NK-92 (cell line): ENCODE measurements at regions not wholly inside any gene's neighbourhood (a gene's known extent, or its start where the extent isn't known, plus 50 kb on each side); places are given as distances from the start of the nearest gene placed in this dataset.
"Not testable (repeated sequence)": the region's sequence is repeated elsewhere in the genome, so short reads cannot be mapped to it uniquely, and the experiment has no call there.

Source experiments
- DNase-seq: peaks from one replicate; lab custom pipeline; 2025; ENCODE audit not compliant: unreplicated experiment; lab: John Stamatoyannopoulos, UW

DNA sequence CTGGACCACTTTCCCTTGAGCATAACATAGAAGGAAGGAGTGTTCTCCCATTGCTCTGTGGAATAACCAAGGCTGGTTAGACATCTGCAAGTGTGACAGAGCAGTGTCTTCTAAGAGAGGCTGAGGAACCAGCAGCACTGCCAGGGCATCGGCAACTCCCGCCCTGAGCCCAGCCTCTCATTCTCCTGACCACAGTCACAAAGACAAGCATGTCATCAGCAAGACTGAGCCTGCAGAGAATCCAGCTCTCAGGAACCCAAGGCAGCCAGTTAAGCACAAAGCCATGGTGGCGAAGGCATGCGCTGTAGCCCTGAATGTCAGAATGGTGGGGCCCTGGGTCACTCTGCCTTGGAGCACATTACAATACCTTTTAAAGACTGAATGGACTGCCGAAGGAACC lies 253.9 kb downstream of the AGTPBP1 start:
- no peak for DNase-seq

DNA sequence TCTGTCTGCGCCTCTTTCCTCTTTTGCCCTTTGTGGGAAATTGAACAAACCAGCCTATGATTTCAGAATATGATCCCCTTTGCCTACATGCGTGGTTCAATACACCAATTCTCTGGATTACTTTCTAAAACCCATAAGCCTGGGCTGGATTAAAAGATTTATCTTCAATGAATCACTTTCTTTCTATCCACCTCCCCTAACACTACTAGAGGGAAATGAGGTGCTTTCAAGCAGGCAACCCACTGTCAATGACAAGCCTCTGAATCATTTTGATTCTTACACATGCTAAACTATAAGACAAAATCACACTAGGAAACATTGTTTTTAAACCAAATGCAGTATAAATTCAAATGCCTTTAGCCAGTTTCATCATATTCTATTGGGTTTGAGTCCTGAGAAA lies 257.5 kb downstream of the AGTPBP1 start:
- no peak for DNase-seq

DNA sequence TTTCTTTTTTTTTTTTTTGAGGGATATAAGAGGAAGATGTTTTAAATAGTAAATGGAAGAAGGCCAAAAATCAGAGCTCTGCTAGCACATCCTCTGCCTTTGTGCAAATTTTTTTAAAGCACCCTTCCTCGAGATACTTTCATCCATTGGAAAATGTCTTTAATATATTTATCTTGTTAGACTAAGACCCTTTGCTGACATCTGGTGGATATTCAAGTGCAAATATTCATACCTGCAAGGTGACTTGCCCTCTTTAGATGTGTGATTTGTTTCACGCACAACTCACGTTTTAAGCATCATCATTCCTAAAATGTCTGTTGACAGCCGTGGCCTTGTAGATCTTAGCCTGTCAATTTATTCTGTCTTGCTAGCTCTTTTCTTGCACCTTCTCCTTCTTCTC lies 258.5 kb downstream of the AGTPBP1 start:
- DNase-seq, result no peak

DNA sequence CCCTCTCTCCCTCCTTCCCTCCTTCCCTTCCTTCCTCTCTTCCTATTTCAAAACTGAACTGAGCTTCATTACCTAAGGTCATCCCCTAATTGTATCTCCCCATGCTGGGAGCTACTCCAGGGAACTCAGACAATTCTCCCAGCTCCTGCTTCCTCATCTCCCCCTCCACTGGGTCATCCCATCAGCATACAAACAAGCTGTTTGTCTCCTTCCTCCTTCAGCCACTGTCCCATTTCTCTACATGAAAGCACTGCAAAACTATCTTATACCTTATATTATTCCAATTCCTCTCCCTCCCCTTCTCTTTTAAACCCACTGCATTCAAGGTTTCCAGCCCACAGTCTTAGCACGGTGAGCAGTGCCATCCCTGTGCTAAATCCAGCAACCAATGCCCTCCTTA lies 262.4 kb downstream of the AGTPBP1 start:
- DNase-seq, result no peak

DNA sequence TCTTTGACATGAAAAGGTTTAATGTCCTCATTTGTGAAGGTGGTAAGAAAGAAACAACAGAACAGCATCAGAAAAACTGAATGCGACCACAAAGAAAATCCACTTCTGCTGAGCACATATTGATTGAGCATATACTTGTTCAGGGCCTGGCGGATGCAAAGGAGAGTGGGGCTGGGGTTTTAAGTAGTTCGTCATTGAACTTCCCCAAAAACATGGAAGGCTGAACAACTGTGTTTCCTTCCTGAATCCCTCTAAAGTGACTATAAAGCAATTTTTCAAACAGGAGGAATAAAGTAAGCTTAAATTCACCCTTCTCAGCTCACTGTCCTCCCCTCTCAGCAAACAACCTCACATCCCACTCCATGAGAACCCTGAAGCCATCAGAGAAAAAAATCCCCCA lies 262.9 kb downstream of the AGTPBP1 start:
- no peak for DNase-seq

DNA sequence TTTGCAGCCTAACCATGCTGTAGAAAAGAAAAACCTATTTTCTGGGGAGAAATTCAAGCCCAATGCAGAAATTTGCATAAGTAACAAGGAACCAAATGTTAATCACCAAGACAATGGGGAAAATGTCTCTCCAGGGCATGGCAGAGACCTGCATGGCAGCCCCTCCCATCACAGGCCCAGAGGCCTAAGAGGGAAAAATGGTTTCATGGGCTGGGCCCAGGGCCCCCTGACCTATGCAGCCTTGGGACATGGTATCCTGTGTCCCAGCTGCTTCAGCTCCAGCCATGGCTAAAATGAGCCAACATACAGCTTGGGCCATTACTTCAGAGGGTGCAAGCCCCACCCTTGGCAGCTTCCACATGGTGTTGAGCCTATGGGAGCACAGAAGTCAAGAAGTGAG lies 266.9 kb downstream of the AGTPBP1 start:
- not testable (repeated sequence) for DNase-seq

DNA sequence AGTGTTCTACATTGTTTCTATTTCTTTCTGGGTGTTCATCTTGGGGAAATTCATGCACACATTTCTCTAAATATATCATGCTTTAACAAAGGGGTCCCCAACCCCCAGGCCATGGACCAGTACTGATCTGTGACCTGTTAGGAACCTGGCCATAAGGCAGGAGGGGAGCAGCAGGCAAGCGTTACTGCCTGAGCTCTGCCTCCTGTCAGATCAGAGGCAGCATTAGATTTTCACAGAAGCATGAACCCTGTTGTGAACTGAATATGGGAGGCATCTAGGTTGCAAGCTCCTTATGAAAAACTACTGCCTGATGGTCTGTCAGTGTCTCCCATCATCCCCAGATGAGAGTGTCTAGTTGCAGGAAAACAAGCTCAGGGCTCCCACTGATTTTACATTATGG lies 270.0 kb downstream of the AGTPBP1 start:
- DNase-seq, result no peak

DNA sequence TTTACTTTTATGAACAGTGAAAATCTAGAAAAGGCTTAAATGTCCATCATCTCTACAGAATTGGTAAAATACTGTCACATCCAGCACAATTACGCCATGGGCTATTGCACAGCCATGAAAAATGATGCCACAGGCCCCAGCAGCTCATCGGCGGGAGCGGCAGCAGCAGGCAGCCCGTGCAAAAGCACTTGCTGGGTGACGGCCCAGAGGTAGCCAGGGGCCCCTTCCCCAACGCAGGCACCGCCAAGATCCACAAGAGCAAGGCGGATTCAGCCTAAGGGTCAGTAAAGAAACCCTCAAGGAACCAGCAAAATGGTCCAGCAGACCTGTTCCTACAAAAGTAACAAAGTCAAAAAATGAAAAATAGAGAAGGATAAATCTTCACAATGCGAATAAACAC lies 272.7 kb downstream of the AGTPBP1 start:
- no peak for DNase-seq

DNA sequence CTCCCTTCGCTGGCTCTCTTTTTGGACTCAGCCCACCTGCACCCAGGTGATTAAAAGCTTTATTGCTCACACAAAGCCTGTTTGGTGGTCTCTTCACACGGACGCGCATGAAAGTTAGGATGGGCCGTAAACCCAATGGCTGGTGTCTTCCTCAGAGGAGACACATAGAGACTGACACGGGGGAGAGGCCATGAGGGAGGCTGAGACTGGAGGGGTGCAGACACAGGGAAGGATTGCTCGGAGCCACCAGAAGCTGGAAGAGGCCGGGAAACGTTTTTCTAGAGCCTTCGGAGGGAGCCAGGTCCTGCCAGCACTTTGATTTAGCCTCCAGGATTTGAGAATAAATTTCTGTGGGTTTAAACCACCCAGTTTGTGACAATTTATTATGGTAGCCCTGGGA lies 274.9 kb downstream of the AGTPBP1 start:
- no peak for DNase-seq

DNA sequence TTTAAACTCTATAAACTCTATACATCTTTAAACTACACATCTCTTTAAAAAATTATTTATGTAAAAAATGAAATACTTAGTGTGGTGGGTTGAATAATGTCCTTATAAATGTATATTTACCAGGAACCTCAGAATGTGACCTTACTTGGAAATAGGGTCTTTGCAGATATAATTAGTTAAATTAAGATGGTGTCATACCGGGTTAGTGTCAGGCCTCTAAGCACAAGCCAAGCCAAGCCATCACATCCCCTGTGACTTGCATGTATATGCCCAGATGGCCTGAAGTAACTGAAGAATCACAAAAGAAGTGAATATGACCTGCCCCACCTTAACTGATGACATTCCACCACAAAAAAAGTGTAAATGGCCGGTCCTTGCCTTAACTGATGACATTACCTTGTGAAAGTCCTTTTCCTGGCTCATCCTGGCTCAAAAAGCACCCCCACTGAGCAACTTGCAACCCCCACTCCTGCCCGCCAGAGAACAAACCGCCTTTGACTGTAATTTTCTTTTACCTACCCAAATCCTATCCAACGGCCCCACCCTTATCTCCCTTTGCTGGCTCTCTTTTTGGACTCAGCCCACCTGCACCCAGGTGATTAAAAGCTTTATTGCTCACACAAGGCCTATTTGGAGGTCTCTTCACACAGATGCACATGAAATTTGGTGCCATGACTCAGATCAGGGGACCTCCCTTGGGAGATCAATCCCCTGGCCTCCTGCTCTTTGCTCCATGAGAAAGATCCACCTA lies 283.5 kb downstream of the AGTPBP1 start:
- DNase-seq, result not testable (repeated sequence)

DNA sequence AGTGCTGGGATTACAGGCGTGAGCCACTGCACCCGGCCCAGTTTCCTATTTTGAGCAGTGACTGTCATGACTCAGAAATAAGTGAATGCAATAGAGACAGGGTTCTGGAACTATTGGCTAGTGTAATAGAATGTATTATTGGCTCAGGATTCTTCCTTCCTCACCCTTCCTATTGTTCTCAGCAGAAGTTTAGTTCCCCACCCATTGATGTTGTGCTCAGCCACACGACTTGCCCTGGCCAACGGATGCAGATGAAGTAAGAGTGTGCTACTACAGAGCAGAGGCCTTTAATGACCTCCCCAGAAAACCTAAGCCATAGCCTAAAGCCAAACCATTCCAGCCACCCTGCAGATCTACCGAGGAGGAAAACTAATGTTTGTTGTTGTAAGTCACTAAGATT lies 287.9 kb downstream of the AGTPBP1 start:
- DNase-seq, result no peak

DNA sequence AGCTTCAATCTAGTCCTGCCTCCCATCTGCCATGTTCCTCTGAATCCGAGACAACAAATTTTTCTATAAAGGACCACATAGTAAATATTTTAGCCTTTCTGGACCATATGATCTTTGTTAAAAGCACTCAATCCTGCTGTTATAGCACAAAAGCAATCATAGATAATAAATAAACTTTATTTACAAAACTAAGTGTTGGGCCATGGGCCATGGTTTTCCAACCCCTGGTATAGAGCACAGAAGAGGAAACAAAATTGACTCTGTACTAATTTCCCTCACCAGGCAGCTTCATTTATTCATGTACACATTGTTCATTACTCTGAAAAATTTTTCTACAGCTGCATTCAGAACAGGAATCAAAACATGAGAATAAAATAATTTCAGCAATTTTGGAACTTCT lies 288.9 kb downstream of the AGTPBP1 start:
- no peak for DNase-seq

DNA sequence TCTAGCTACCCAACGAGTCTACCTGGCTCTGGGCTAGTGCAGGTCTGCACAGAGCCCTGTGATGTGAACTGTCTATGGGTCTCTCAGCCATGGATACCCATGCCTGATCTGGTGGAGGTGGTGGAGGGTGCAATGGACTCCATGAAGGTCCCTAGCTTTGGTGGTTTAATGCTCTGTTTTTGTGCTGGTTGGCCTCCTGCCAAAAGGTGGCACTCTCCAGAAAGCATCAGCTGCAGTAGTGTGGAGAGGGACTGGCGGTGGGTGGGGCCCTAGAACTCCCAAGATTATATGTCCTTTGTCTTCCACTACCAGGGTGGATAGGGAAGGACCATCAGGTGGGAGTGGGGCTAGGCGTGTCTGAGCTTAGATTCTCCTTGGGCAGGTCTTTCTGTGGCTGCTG lies 290.1 kb downstream of the AGTPBP1 start:
- no peak for DNase-seq

DNA sequence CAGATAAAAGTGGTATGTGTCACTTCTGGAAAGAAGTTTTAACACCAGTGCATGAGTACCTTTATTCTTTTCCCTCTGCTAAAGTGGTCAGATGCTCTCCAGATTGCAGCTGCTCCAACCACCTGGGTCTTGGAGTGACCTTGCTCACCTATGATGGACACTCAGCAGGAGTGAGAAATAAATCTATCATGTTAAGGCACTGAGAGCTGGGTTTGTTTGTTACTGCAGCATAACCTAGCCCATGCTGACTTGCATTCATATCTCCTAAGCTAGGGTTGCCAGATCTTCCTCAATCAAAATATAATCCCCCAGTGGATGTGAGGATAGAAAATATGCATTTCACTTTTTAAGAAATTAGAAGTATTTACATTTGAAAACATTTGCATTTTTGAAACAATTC lies 295.9 kb downstream of the AGTPBP1 start:
- no peak for DNase-seq

DNA sequence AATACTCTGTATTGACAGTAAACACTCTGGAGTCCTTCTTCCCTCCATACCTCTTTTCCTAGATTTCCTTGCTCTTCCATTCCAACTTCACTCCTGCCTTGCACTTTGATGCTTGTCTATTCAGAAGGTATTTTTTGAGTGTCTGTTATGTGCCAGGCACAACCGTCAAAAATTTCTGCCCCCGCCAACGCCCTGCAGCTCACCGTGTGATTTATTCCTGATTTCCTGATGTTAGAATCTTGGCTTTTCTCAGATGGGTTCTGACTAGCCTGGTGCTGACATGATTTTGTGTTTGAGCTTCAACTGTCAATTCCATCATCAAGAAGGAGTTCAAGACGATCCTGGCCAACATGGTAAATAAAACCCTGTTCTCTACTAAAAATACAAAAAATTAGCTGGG lies 297.5 kb downstream of the AGTPBP1 start:
- no peak for DNase-seq

DNA sequence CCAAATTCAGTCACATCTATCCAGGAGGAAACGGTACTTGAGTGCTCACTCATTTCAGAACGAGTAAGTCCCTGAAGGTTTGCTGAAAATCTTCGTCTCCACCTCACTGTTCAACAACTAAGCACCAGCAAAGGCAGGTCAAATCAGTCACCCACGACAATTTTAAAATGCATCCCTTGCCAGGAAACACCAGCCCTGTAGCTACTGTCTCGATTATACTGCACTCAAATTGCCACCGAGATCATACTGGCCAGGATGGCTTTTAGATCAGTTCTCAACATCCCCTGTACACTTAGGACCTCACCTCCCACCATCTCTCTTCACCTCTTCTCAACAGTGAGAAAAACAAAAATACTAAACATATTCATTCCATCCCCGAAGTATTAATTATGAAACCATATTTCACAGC lies 298.6 kb downstream of the AGTPBP1 start:
- DNase-seq, result no peak

DNA sequence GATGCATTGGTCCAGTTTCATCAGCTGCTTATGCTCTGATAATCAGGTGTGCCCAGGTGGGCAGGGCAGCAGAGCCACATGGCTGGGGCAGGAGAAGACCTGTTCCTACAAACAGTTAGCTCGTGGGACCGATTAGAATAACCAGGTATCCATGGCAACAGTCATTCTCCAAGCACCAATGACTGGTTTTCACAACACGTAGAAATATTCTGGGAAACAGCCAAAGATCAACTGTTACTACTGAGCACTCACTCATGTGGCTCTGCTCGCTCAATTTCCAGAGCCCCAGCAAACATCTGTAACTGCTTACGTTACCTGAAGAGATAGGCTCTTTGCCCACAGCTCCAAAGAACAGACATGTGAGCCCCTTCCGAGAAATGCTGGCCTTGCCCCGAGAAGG lies 302.0 kb downstream of the AGTPBP1 start:
- DNase-seq, result no peak

DNA sequence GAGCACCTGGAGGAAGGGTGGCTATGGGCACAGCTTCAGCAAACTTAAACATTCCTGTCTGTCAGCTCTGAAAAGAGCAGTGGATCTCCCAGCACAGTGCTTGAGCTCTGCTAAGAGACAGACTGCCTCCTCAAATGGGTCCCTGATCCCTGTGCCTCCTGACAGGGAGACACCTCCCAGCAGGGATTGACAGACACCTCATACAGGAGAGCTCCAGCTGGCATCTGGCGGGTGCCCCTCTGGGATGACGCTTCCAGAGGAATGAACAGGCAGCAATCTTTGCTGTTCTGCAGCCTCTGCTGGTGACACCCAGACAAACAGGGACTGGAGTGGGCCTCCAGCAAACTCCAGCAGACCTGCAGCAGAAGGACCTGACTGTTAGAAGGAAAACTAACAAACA lies 307.8 kb downstream of the AGTPBP1 start:
- not testable (repeated sequence) for DNase-seq

DNA sequence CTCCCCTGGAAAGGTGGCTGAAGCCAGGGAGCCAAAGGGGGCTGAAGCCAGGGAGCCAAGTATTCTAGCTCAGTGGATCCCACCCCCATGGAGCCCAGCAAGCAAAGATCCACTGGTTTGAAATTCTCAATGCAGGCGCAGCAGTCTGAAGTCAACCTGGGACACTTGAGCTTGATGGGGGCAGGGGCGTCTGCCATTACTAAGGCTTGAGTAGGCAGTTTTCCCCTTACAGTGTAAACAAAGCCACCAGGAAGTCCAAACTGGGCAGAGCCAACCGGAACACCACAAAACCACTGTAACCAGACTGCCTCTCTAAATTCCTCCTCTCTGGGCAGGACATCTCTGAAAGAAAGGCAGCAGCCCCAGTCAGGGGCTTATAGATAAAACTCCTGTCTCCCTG lies 308.2 kb downstream of the AGTPBP1 start:
- not testable (repeated sequence) for DNase-seq

DNA sequence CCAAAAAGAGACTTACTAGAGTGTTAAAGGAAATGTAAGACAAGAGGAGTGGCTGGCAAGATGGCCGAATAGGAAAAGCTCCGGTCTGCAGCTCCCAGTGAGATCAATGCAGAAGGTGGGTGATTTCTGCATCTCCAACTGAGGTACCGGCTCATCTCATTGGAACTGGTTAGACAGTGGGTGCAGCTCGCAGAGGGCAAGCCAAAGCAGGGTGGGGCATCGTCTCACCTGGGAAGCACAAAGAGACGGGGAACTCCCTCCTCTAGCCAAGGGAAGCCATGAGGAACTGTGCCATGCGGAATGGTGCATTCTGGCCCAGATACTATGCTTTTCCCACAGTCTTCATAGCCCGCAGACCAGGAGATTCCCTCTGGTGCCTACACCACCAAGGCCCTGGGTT lies 308.7 kb downstream of the AGTPBP1 start:
- no peak for DNase-seq

DNA sequence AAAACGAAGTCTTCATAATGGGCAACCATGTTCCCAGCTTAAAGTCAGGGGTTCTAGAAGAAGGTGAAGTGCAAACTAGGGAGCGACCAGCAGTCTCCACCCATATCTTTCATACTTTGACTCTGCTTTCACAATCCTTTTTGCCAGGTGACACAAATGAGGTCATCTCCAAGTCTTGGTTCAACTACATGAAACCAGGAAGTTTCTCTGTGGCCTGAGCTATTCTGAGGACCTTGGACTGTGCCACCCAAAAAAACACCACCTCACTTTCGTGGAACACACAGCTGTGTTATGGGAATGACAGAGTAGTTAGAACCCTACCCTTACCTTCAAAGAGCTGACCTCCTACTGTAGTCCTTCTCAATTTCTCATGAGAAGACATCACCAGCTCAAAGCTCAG lies 309.2 kb downstream of the AGTPBP1 start:
- no peak for DNase-seq

DNA sequence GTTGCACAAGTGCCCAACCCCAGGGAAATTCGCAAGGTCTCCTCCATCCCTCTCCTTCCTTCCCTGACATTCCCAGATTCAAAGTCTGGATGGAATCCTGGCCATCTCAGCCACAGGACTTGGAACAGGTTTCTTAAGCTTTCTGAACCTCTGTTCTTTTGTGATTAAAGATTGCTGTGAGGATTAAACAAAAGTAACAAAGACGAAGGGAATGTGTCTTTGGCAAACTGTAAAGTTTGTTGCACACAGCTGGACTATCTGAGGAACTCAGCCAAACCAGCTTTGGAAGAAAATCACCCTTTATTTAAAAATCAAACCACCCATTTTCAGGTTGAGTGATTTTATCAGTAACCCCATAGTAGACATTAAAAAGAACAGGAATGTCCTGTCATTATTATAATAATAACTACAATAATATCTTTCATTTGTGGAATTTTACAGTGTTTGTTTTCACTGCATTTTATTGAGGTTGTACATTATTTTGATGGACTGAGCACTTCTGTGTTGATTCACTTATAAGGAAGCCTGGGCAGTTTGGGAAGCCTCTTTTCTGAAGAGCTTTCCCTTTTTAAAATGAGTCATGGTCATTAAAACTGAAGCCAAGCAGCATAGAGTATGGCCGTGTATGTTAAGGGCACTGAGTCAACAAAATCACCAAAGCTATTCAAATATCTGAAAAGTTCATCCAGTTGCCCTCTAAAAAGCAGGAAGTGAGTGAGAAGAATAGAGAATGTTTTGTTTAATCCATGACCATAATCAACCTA lies 310.2 kb downstream of the AGTPBP1 start:
- DNase-seq, result no peak
